ENCODE measurements at regions not wholly inside any gene's neighbourhood (a gene's known extent, or its start where the extent isn't known, plus 50 kb on each side); places are given as distances from the start of the nearest gene placed in this dataset.

DNA sequence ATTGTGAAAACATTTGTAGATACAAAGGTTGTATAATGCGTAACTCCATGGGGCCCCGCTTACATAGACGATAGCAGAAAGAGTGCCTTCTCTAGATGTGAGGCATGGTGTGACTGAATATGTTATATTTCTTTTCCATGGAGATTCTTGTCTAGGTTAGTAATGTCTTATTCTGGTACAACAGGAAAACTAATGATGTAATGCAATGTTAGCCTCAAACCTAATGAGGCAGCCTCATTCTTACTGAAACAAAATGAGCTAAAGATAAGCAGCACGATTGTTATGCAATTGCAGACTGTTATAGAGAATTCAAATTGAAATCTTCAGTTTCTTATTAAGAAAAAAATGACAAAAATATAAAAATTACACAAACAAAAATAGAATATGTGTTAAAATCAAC is 171.1 kb upstream of the ANKRD50 start:
- Histone ChIP-seq H3K79me2 (ENCODE audit: control insufficient read depth in 1 of 2, insufficient read depth in 2 of 2, low read length in 2 of 2) (no peaks in the 10 kb centered on the region), H4K20me1 (replicated peaks in 1 of 2; ENCODE audit: control insufficient read depth in 1 of 2, insufficient read depth in 2 of 2, low read length in 2 of 2) (no peaks in the 10 kb centered on the region), H3K14ac (ENCODE audit: insufficient read length) (no peak overlapping the region), H4K91ac (replicated peaks; ENCODE audit: insufficient read length, low read length) (no peak overlapping the region), H4K5ac (ENCODE audit: insufficient read length, low read depth, low read length) (no peak overlapping the region), H3K9me3 (ENCODE audit: insufficient read depth in 2 of 2, low read depth in 1 of 2, low read length in 1 of 2) (no peaks in the 10 kb centered on the region), H2BK12ac (ENCODE audit: low read depth, low read length) (no peak overlapping the region), H3K56ac (replicated peaks; ENCODE audit: insufficient read length, low read depth, low read length) (no peak overlapping the region), H3K4me1 (replicated peaks in 1 of 4; ENCODE audit: control insufficient read depth in 3 of 4, insufficient read depth in 4 of 4, low read length in 3 of 4) (peaks cover 0 to 2% (median 0%) of the 10 kb centered on the region in 4 experiments; a peak in 1 of 7 replicates), H3K4me2 (ENCODE audit: insufficient read depth in 1 of 2, low read depth in 2 of 2, low read length in 2 of 2) (no peak overlapping the region; a peak in 1 of 4 replicates), H3K23ac (ENCODE audit: insufficient read length) (no peak overlapping the region), H2BK20ac (ENCODE audit: low read length) (no peak overlapping the region), H2BK5ac (ENCODE audit: low read depth, low read length) (no peak overlapping the region), H3K27ac (ENCODE audit: low read depth, low read length) (no peak overlapping the region), H4K8ac (ENCODE audit: extremely low read depth, insufficient read depth, low read length) (no peak overlapping the region), H3K4ac (replicated peaks; ENCODE audit: insufficient read length, low read depth, low read length) (no peak overlapping the region), H2AFZ (ENCODE audit: low read length) (no peak overlapping the region), H2BK15ac (ENCODE audit: low read length) (no peak overlapping the region), H3K79me1 (ENCODE audit: low read depth, low read length) (no peaks in the 10 kb centered on the region), H3K9ac (replicated peaks in 1 of 4; ENCODE audit: extremely low read depth in 1 of 4, low read depth in 3 of 4, low read length in 3 of 4) (no peak overlapping the region), H3K23me2 (ENCODE audit: low read depth, low read length) (no peaks in the 10 kb centered on the region), H3K18ac (ENCODE audit: extremely low read depth, low read length) (no peak overlapping the region), H2AK5ac (ENCODE audit: low read depth, low read length) (no peak overlapping the region), H3K27me3 (replicated peaks in 1 of 4; ENCODE audit: control insufficient read depth in 3 of 4, extremely low read depth in 1 of 4, insufficient read depth in 3 of 4, low read length in 3 of 4) (no peaks in the 10 kb centered on the region), H3K36me3 (ENCODE audit: control insufficient read depth in 2 of 4, insufficient read depth in 4 of 4, low read length in 3 of 4) (no peaks in the 10 kb centered on the region), H2BK120ac (replicated peaks; ENCODE audit: low read depth, low read length) (no peak overlapping the region), H3K4me3 (ENCODE audit: extremely low read depth in 1 of 4, insufficient read depth in 2 of 4, low read depth in 3 of 4, low read length in 4 of 4) (no peak overlapping the region)
- ChIA-PET CTCF (ENCODE audit: partially characterized antibody) (interaction anchor here (0.6 to 1.6 kb wide), 2 partner anchors 14 to 126 kb away, joined by 3 to 4 read pairs; no protein-coding TSS in a partner anchor), POLR2A (ENCODE audit: partially characterized antibody) (no interaction called here)
- DNase-seq (ENCODE audit: low read depth in 1 of 2, low spot score in 2 of 2) (no peak), FAIRE-seq (no peak)
- WGBS, 2 experiments (ENCODE audit: extremely low coverage in 1 of 2, insufficient coverage in 1 of 2, insufficient read length in 1 of 2, insufficient replicate concordance in 2 of 2, low coverage in 1 of 2, low lambda C conversion rate in 2 of 2, missing lambda C conversion rate in 1 of 2), result 85% methylated on average over 4 of the region's 4 CpGs; no CpG with 5 or more reads in 1 of the 2 experiments
- TF ChIP-seq, protein P1, sequence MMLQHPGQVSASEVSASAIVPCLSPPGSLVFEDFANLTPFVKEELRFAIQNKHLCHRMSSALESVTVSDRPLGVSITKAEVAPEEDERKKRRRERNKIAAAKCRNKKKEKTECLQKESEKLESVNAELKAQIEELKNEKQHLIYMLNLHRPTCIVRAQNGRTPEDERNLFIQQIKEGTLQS (IDR thresholded peaks at IDR 0.05; ENCODE audit: insufficient read depth, low read depth, low read length), result no peak
- TF ChIP-seq POLR2A (IDR thresholded peaks at IDR 0.05; ENCODE audit: control extremely low read depth in 1 of 2, low read depth in 2 of 2, low read length in 2 of 2) (no peak), RFX5 (IDR thresholded peaks at IDR 0.05; ENCODE audit: borderline replicate concordance, low read depth, low read length) (no peak), GTF2F1 (IDR thresholded peaks at IDR 0.05; ENCODE audit: borderline replicate concordance, low read depth, low read length) (no peak), GABPA (IDR thresholded peaks at IDR 0.05; ENCODE audit: borderline replicate concordance, insufficient read depth, low read length) (no peak), EP300 (IDR thresholded peaks at IDR 0.05; ENCODE audit: borderline replicate concordance in 1 of 2, low read depth in 2 of 2, low read length in 2 of 2) (no peak), TAF1 (IDR thresholded peaks at IDR 0.05; ENCODE audit: low read depth, low read length) (no peak), SAP30 (IDR thresholded peaks at IDR 0.05; ENCODE audit: insufficient read depth, insufficient replicate concordance, low read length) (no peak), ASH2L (IDR thresholded peaks at IDR 0.05; ENCODE audit: low read length) (no peak), NANOG (IDR thresholded peaks at IDR 0.05; ENCODE audit: insufficient read depth, low read depth, low read length, poor library complexity, severe bottlenecking) (no peak), BRCA1 (IDR thresholded peaks at IDR 0.05; ENCODE audit: low read depth, low read length) (no peak), CBX5 (IDR thresholded peaks at IDR 0.05; ENCODE audit: low read depth, low read length) (no peak), TCF12 (IDR thresholded peaks at IDR 0.05; ENCODE audit: low read depth, low read length) (no peak), EGR1 (IDR thresholded peaks at IDR 0.05; ENCODE audit: borderline replicate concordance, low read depth, low read length) (no peak), KDM4A (IDR thresholded peaks at IDR 0.05; ENCODE audit: low read depth, low read length, severe bottlenecking) (no peak)

Measured in H1 (cell line).